WTC11 (cell line): ENCODE measurements at regions not wholly inside any gene's neighbourhood (a gene's known extent, or its start where the extent isn't known, plus 50 kb on each side); places are given as distances from the start of the nearest gene placed in this dataset.

Experiments used
- ATAC-seq: fragments of 200-7000 bp; cut with Tn5 transposase; 2 replicates; pipeline ENCODE4 v1.10.0; 2021; ENCODE audit warnings: mild to moderate bottlenecking, moderate library complexity
- CTCF ChIA-PET: fragments of 300-600 bp; sonication (Branson Sonifier 250); formaldehyde crosslinking; loops from one replicate; lab custom pipeline; 2021; ENCODE audit warnings: antibody characterized with exemption; lab: Charles Lee
- POLR2A ChIA-PET: fragments of 350-600 bp; sonication (Branson Sonifier 250); formaldehyde crosslinking; loops from one replicate; lab custom pipeline; 2021; ENCODE audit warnings: antibody characterized with exemption; lab: Charles Lee
- DNase-seq: peaks from one replicate; pipeline ENCODE4 v3.0.0; 2021; ENCODE audit warnings: low spot score
- H3K27ac Mint-ChIP-seq: 2 replicates; pipeline ENCODE4 v1.8.0; 2021; ENCODE audit warnings: mixed read lengths
- H3K27me3 Mint-ChIP-seq: 2 replicates; pipeline ENCODE4 v1.8.0; 2021; ENCODE audit warnings: low read depth, mild to moderate bottlenecking, moderate library complexity, mixed read lengths
- H3K36me3 Mint-ChIP-seq: 2 replicates; pipeline ENCODE4 v1.8.0; 2021; ENCODE audit warnings: mixed read lengths
- H3K4me1 Mint-ChIP-seq: 2 replicates; pipeline ENCODE4 v1.8.0; 2022; ENCODE audit warnings: mixed read lengths
- H3K4me3 Mint-ChIP-seq: 2 replicates; pipeline ENCODE4 v1.8.0; 2021; ENCODE audit warnings: mild to moderate bottlenecking, moderate library complexity, mixed read lengths
- H3K9me3 Mint-ChIP-seq: 2 replicates; pipeline ENCODE4 v1.8.0; 2021; ENCODE audit warnings: mixed read lengths
- ARID4B ChIP-seq: sonication (generic); formaldehyde crosslinking; IDR thresholded peaks from 2 replicates; pipeline ENCODE4 v1.8.0; 2023; ENCODE audit warnings: missing genetic modification reagents, mild to moderate bottlenecking, borderline replicate concordance
- ATF2 ChIP-seq: sonication (generic); formaldehyde crosslinking; IDR thresholded peaks from 2 replicates; pipeline ENCODE4 v1.8.1; 2022; ENCODE audit warnings: low read depth, missing genetic modification reagents, borderline replicate concordance
- CBFB ChIP-seq: sonication (generic); formaldehyde crosslinking; IDR thresholded peaks from 2 replicates; pipeline ENCODE4 v1.8.1; 2022; ENCODE audit warnings: mild to moderate bottlenecking, low read depth, missing genetic modification reagents
- E2F1 ChIP-seq: sonication (generic); formaldehyde crosslinking; IDR thresholded peaks from 2 replicates; pipeline ENCODE4 v1.8.0; 2022; ENCODE audit warnings: mild to moderate bottlenecking, missing genetic modification reagents
- E2F4 ChIP-seq: sonication (generic); formaldehyde crosslinking; IDR thresholded peaks from 2 replicates; pipeline ENCODE4 v1.8.1; 2022; ENCODE audit warnings: low read depth, mild to moderate bottlenecking, moderate library complexity, missing genetic modification reagents, borderline replicate concordance
- EMX1 ChIP-seq: fragments of 250-450 bp; sonication (Bioruptor Pico); IDR thresholded peaks from 2 replicates; pipeline ENCODE4 v1.8.0; 2021; ENCODE audit warnings: mild to moderate bottlenecking
- ESRRA ChIP-seq: sonication (generic); formaldehyde crosslinking; IDR thresholded peaks from 2 replicates; pipeline ENCODE4 v1.8.1; 2022; ENCODE audit warnings: mild to moderate bottlenecking, missing genetic modification reagents, borderline replicate concordance
- JAZF1 ChIP-seq: fragments of 250-450 bp; sonication (Bioruptor Pico); IDR thresholded peaks from 2 replicates; pipeline ENCODE4 v1.9.0; 2021; ENCODE audit warnings: moderate library complexity, mild to moderate bottlenecking, inconsistent platforms
- JUN ChIP-seq: sonication (generic); formaldehyde crosslinking; IDR thresholded peaks from 2 replicates; pipeline ENCODE4 v1.8.0; 2023; ENCODE audit warnings: mild to moderate bottlenecking, missing genetic modification reagents
- MYBL2 ChIP-seq: sonication (generic); formaldehyde crosslinking; IDR thresholded peaks from 2 replicates; pipeline ENCODE4 v1.8.1; 2023; ENCODE audit warnings: mild to moderate bottlenecking, moderate library complexity, missing genetic modification reagents
- RORB ChIP-seq: fragments of 250-450 bp; sonication (Bioruptor Pico); IDR thresholded peaks from 2 replicates; pipeline ENCODE4 v1.9.0; 2021; ENCODE audit warnings: mild to moderate bottlenecking
- SMAD3 ChIP-seq: sonication (generic); formaldehyde crosslinking; IDR thresholded peaks from 2 replicates; pipeline ENCODE4 v1.8.0; 2022; ENCODE audit warnings: missing genetic modification reagents, mild to moderate bottlenecking, borderline replicate concordance
- STAT6 ChIP-seq: sonication (generic); formaldehyde crosslinking; conservative IDR thresholded peaks from 2 replicates; pipeline ENCODE4 v1.8.1; 2023; ENCODE audit warnings: mild to moderate bottlenecking, low read depth, missing genetic modification reagents, moderate library complexity
- ZNF121 ChIP-seq: sonication (generic); formaldehyde crosslinking; IDR thresholded peaks from 2 replicates; pipeline ENCODE4 v1.8.0; 2023; ENCODE audit warnings: missing genetic modification reagents
- ZNF219 ChIP-seq: sonication (generic); formaldehyde crosslinking; IDR thresholded peaks from 2 replicates; pipeline ENCODE4 v1.8.0; 2023; ENCODE audit warnings: missing genetic modification reagents, mild to moderate bottlenecking, borderline replicate concordance
- ZNF232 ChIP-seq: sonication (generic); formaldehyde crosslinking; IDR thresholded peaks from 2 replicates; pipeline ENCODE4 v1.8.0; 2022; ENCODE audit warnings: mild to moderate bottlenecking, missing genetic modification reagents
- ZNF512 ChIP-seq: sonication (generic); formaldehyde crosslinking; IDR thresholded peaks from 2 replicates; pipeline ENCODE4 v1.8.1; 2022; ENCODE audit warnings: missing genetic modification reagents, borderline replicate concordance
- TF ChIP-seq, protein P1 (sequence below): fragments of 200-600 bp; IDR thresholded peaks from 2 replicates; pipeline ENCODE4 v1.8.0; 2022; ENCODE audit warnings: antibody characterized with exemption

- no peak overlapping the region for H3K27ac Mint-ChIP-seq
- POLR2A ChIA-PET, result interaction anchor here (0.6 kb wide), 1 partner anchor 34 kb away, joined by 3 read pairs; no protein-coding TSS in a partner anchor
- TF ChIP-seq JUN (CRISPR knock-in tag) (no peak), E2F4 (no peak), JAZF1 (CRISPR knock-in tag) (no peak), ESRRA (no peak), SMAD3 (CRISPR knock-in tag) (no peak), MYBL2 (no peak), ATF2 (CRISPR knock-in tag) (no peak), ZNF232 (CRISPR knock-in tag) (no peak), ZNF219 (no peak), E2F1 (CRISPR knock-in tag) (no peak), STAT6 (no peak)
- TF ChIP-seq, protein P1, sequence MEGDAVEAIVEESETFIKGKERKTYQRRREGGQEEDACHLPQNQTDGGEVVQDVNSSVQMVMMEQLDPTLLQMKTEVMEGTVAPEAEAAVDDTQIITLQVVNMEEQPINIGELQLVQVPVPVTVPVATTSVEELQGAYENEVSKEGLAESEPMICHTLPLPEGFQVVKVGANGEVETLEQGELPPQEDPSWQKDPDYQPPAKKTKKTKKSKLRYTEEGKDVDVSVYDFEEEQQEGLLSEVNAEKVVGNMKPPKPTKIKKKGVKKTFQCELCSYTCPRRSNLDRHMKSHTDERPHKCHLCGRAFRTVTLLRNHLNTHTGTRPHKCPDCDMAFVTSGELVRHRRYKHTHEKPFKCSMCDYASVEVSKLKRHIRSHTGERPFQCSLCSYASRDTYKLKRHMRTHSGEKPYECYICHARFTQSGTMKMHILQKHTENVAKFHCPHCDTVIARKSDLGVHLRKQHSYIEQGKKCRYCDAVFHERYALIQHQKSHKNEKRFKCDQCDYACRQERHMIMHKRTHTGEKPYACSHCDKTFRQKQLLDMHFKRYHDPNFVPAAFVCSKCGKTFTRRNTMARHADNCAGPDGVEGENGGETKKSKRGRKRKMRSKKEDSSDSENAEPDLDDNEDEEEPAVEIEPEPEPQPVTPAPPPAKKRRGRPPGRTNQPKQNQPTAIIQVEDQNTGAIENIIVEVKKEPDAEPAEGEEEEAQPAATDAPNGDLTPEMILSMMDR, result no peak
Observed at GRCh38 chr14:51473351-51473750, 178.4 kb upstream of the FRMD6 start.

DNA sequence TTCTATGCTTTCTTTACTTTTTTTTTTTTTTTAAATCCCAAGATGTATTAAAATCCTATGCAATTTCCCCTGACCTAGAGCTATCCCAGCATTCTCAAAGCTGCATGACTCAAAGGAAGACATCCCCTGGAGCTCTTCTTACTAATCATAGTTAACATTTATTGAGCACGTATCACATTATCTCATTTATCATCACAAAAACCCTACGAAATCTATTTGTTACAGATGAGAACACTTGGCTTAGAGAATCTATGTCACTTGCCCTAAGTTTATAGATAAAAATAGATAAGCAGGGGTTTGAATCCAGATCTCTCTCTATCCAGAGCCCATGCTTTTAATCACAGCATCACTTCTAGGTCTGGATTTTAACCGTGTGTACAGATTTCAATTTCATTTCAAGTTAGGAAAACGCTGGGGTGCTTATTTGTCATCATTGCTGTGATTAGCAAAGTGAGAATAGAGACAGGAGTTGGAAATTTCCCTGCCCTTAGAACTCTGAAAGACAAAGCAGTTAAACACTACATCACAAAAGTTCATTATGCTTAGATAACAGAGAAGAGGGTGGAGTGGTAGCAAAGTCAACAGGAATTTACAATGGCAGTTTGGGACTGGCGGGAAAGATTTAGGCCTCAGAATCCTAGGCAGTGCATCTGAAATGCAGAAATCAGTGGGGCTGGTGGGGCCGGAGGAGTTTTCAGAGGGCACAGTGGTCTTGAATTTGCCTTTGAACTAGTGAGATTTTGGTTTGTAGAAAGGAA, 177.7 kb upstream of the FRMD6 start:
- DNase-seq (no peak), ATAC-seq (no peak)
- TF ChIP-seq ZNF121 (CRISPR knock-in tag), result no peak
- TF ChIP-seq ARID4B, result no peak
- no peak for TF ChIP-seq CBFB (CRISPR knock-in tag)
- no peak for TF ChIP-seq RORB
- TF ChIP-seq ZNF512 (CRISPR knock-in tag), result no peak
- TF ChIP-seq EMX1 (CRISPR knock-in tag), result no peak
- TF ChIP-seq E2F1 (CRISPR knock-in tag), result no peak

More at GRCh38 chr14:51473351-51473750, 178.4 kb upstream of the FRMD6 start:
- Mint-ChIP-seq H3K4me1 (peaks cover 10% of the 10 kb centered on the region), H3K36me3 (peaks cover 7% of the 10 kb centered on the region), H3K4me3 (no peak overlapping the region), H3K27me3 (no peaks in the 10 kb centered on the region; the same call in 1 of the 2 replicates), H3K9me3 (peaks cover 13% of the 10 kb centered on the region)
- ATAC-seq (no peak), DNase-seq (no peak)
- CTCF ChIA-PET, result interaction anchor here (0.5 kb wide), 1 partner anchor 178 kb away, joined by 4 read pairs; no protein-coding TSS in a partner anchor

More for the DNA sequence above, 177.7 kb upstream of the FRMD6 start:
- CTCF ChIA-PET, result interaction anchor here (0.5 kb wide), 1 partner anchor 177 kb away, joined by 4 read pairs; no protein-coding TSS in a partner anchor
- POLR2A ChIA-PET, result interaction anchor here (0.6 kb wide), 1 partner anchor 33 kb away, joined by 3 read pairs; no protein-coding TSS in a partner anchor
- Mint-ChIP-seq H3K36me3 (peaks cover 2% of the 10 kb centered on the region; the same call in 1 of the 2 replicates), H3K4me1 (peaks cover 10% of the 10 kb centered on the region), H3K27me3 (no peaks in the 10 kb centered on the region; the same call in 1 of the 2 replicates), H3K9me3 (peaks cover 8% of the 10 kb centered on the region), H3K27ac (no peak overlapping the region), H3K4me3 (no peak overlapping the region)
